K562 (cell line): ENCODE measurements at regions not wholly inside any gene's neighbourhood (a gene's known extent, or its start where the extent isn't known, plus 50 kb on each side); places are given as distances from the start of the nearest gene placed in this dataset.

Experiments used
- ATAC-seq: fragments of 200-7000 bp; cut with Tn5 transposase; 3 replicates; pipeline ENCODE4 v1.9.1; 2020; ENCODE audit warnings: moderate library complexity
- BruUV-seq: library from RNA; stranded (reverse); fragments of 400-500 nt; replicated peaks from 2 replicates; lab custom pipeline; 2021; lab: Mats Ljungman, UMichigan
- CTCF ChIA-PET: fragments of 300-600 bp; formaldehyde crosslinking; extraction: SDS; loops from one replicate; lab custom pipeline; 2021; ENCODE audit warnings: low intra/inter-chr PET ratio; lab: Yijun Ruan, JAX
- POLR2A ChIA-PET: fragments of 300-600, 350-650 bp; sonication (Branson Sonifier 250); formaldehyde crosslinking; extraction: SDS; loops from one replicate; lab custom pipeline; 2021; ENCODE audit warnings: antibody characterized with exemption, inconsistent platforms; lab: Yijun Ruan, JAX
- DNase-seq, 4 experiments: peaks; one replicate each; pipeline versions ENCODE4 v3.0.0 to v3.0.0-alpha.2; 2011 to 2018; ENCODE audit warnings: low spot score in 3 of 4, mixed read lengths in 3 of 4; ENCODE audit errors: extremely low read depth in 1 of 4
- FAIRE-seq: peaks from 2 replicates; lab custom pipeline; 2011; peaks lifted over from hg19 to GRCh38; lab: Jason Lieb, UNC
- H2AFZ ChIP-seq: 2 replicates; pipeline ENCODE4 v1.6.0; 2011; ENCODE audit warnings: low read depth, low read length, control low read depth, inconsistent platforms
- H3K27ac ChIP-seq: fragments of 200-600 bp; 3 replicates; pipeline ENCODE4 v1.8.0; 2011; ENCODE audit warnings: low read depth, mild to moderate bottlenecking, control low read depth, inconsistent platforms, low read length, moderate library complexity, mixed read lengths; ENCODE audit errors: extremely low read depth
- H3K27me3 ChIP-seq, 2 experiments: fragments of 300-600 bp in 1 of 2; 2 replicates in 1 of 2; 3 replicates in 1 of 2; pipeline versions ENCODE4 v1.6.0 to v1.8.0; 2011; ENCODE audit warnings: inconsistent platforms in 2 of 2, low read length in 2 of 2, mild to moderate bottlenecking in 1 of 2, mixed read lengths in 1 of 2, moderate library complexity in 1 of 2; ENCODE audit not compliant: control insufficient read depth in 2 of 2, insufficient read depth in 2 of 2
- H3K36me3 ChIP-seq: fragments of 300-600 bp; 3 replicates; pipeline ENCODE4 v1.8.0; 2011; ENCODE audit warnings: mild to moderate bottlenecking, low read length, inconsistent platforms; ENCODE audit not compliant: control insufficient read depth, insufficient read depth
- H3K4me1 ChIP-seq, 2 experiments: fragments of 200-600 bp in 1 of 2; replicated peaks in 1 of 2; 2 replicates in 1 of 2; 3 replicates in 1 of 2; pipeline versions ENCODE4 v1.5.1 to v1.8.0; 2011; ENCODE audit warnings: inconsistent platforms in 2 of 2, low read length in 2 of 2, mild to moderate bottlenecking in 1 of 2, mixed read lengths in 1 of 2, moderate library complexity in 1 of 2; ENCODE audit not compliant: control insufficient read depth in 2 of 2, insufficient read depth in 2 of 2
- H3K4me2 ChIP-seq: 2 replicates; pipeline ENCODE4 v1.6.1; 2011; ENCODE audit warnings: low read length, control low read depth, inconsistent platforms, mixed read lengths; ENCODE audit not compliant: insufficient read depth
- H3K4me3 ChIP-seq: fragments of 200-600 bp; sonication (generic), shearing (Covaris generic); 2 replicates; pipeline ENCODE4 v1.5.1; 2016; ENCODE audit warnings: control low read depth, inconsistent platforms
- H3K79me2 ChIP-seq: fragments of 200-600 bp; 3 replicates; pipeline ENCODE4 v1.8.0; 2011; ENCODE audit warnings: low read length, inconsistent platforms; ENCODE audit not compliant: control insufficient read depth, insufficient read depth
- H3K9ac ChIP-seq, 2 experiments: 2 replicates each; pipeline versions ENCODE4 v1.6.0 to v1.6.1; 2011; ENCODE audit warnings: low read depth in 2 of 2, low read length in 2 of 2, control low read depth in 1 of 2, inconsistent platforms in 1 of 2, mild to moderate bottlenecking in 1 of 2, mixed read lengths in 1 of 2; ENCODE audit not compliant: insufficient read depth in 1 of 2
- H3K9me1 ChIP-seq: one replicate; pipeline ENCODE4 v1.6.0; 2011; ENCODE audit warnings: inconsistent platforms, mild to moderate bottlenecking, low read length, moderate library complexity; ENCODE audit not compliant: control insufficient read depth, insufficient read depth
- H3K9me3 ChIP-seq: replicated peaks from 2 replicates; pipeline ENCODE4 v1.5.1; 2011; ENCODE audit warnings: low read depth, low read length, inconsistent platforms; ENCODE audit not compliant: control insufficient read depth, insufficient read depth
- H4K20me1 ChIP-seq: replicated peaks from 2 replicates; pipeline ENCODE4 v1.6.1; 2011; ENCODE audit warnings: low read length, inconsistent platforms, mixed read lengths; ENCODE audit not compliant: control insufficient read depth, insufficient read depth
- CBFB ChIP-seq: sonication (generic); formaldehyde crosslinking; IDR thresholded peaks from 2 replicates; pipeline ENCODE4 v1.4.0; 2020; ENCODE audit warnings: mild to moderate bottlenecking, missing genetic modification reagents
- FOS ChIP-seq: IDR thresholded peaks from 3 replicates; pipeline ENCODE4 v1.6.1; 2011; ENCODE audit not compliant: insufficient read length; ENCODE audit errors: extremely low read depth
- HNRNPH1 ChIP-seq: fragments of 200-400 bp; formaldehyde crosslinking; optimal IDR thresholded peaks from 2 replicates; pipeline ENCODE3; 2017; ENCODE audit warnings: low read depth, mild to moderate bottlenecking, low read length, moderate library complexity
- MCM7 ChIP-seq, 2 experiments: fragments of 450-650 bp; IDR thresholded peaks; 2 replicates each; pipeline ENCODE4 v1.6.1; 2016 to 2018
- RBM25 ChIP-seq: fragments of 200-400 bp; formaldehyde crosslinking; IDR thresholded peaks from 2 replicates; pipeline ENCODE4 v1.6.1; 2018; ENCODE audit warnings: low read length, low read depth, moderate library complexity; ENCODE audit not compliant: severe bottlenecking
- RNF2 ChIP-seq: sonication (generic); IDR thresholded peaks from 2 replicates; pipeline ENCODE4 v1.6.1; 2016
- ZNF274 ChIP-seq: IDR thresholded peaks from 2 replicates; pipeline ENCODE4 v1.6.1; 2011; ENCODE audit warnings: low read depth, mild to moderate bottlenecking, low read length, moderate library complexity, borderline replicate concordance
- WGBS: fragments of 100-300 bp; shearing (Covaris generic); methylation state at CpG from one replicate; pipeline ENCODE4 v1.1.6; 2016; ENCODE audit warnings: low coverage, mixed read lengths; ENCODE audit not compliant: insufficient coverage; ENCODE audit errors: missing lambda C conversion rate; 5-methylcytosine and 5-hydroxymethylcytosine counted together
- in situ Hi-C: fragments of 300-500 bp; cut with MboI; formaldehyde crosslinking; loops from 4 replicates; pipeline ENCODE4 v1.15.0; 2018; ENCODE audit warnings: inconsistent platforms, mixed read lengths
- intact Hi-C: fragments of 100-400 bp; cut with micrococcal nuclease; formaldehyde crosslinking; loops from 2 replicates; pipeline ENCODE4 v1.14.2; 2022
- TF ChIP-seq, protein P1 (sequence below): fragments of 450-650 bp; formaldehyde crosslinking; IDR thresholded peaks from 2 replicates; pipeline ENCODE4 v1.4.0; 2022; ENCODE audit warnings: mild to moderate bottlenecking, moderate library complexity

DNA sequence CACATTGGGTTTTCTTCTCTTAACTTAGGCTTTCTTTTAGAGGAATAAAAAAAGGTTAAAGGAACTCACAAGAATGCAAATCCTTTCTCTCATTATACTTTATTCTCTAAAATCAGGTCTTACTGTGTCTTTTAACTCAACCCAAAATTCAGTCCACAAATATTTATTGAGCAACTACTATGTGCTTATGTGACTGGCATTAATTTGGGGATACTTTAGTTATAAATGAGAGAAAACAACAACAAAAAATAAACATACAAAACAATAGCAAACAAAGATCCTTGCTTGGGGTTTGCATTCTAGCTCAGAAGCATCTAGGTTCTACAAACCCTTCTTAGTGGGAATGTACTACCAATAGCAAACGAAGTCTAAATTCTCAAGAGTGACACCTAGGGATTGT, 266.2 kb downstream of the UTRN start:
- intact Hi-C loops = no loop called here
- no TSS peak for BruUV-seq
- H3K9me3 ChIP-seq = no peaks in the 10 kb centered on the region; the same call in 1 of the 2 replicates
- FAIRE-seq = no peak
- H3K79me2 ChIP-seq = no peaks in the 10 kb centered on the region
- POLR2A ChIA-PET = interaction anchor here (0.7 kb wide), 1 partner anchor 16 kb away, joined by 4 read pairs; no protein-coding TSS in a partner anchor
- no peak for ATAC-seq
- no peak overlapping the region for H3K4me2 ChIP-seq
- H3K4me1 ChIP-seq = peaks cover 3 to 8% of the 10 kb centered on the region in 2 experiments; a peak in 4 of 5 replicates
- CTCF ChIA-PET = no interaction called here
- DNase-seq = no peak
- 53% methylated on average over 1 of the region's 1 CpG for WGBS
- H3K27ac ChIP-seq = no peak overlapping the region
- H3K27me3 ChIP-seq = no peaks in the 10 kb centered on the region
- no peak overlapping the region for H3K9ac ChIP-seq
- no peaks in the 10 kb centered on the region for H3K9me1 ChIP-seq
- in situ Hi-C loops = no loop called here
- H4K20me1 ChIP-seq = no peaks in the 10 kb centered on the region
- H2AFZ ChIP-seq = no peak overlapping the region
- no peak overlapping the region for H3K4me3 ChIP-seq
- peak; percentile 58 for TF ChIP-seq RBM25
- TF ChIP-seq CBFB (CRISPR knock-in tag) = no peak
- no peaks in the 10 kb centered on the region for H3K36me3 ChIP-seq

GRCh38 chr6:144555066-144555465, 269.9 kb downstream of the UTRN start:
- no peak for TF ChIP-seq FOS
- TF ChIP-seq ZNF274 = no peak
- no peak for TF ChIP-seq HNRNPH1
- no peak for TF ChIP-seq RNF2
- TF ChIP-seq MCM7 (IDR thresholded peaks at IDR 0.05) = no peak
- TF ChIP-seq, protein P1, sequence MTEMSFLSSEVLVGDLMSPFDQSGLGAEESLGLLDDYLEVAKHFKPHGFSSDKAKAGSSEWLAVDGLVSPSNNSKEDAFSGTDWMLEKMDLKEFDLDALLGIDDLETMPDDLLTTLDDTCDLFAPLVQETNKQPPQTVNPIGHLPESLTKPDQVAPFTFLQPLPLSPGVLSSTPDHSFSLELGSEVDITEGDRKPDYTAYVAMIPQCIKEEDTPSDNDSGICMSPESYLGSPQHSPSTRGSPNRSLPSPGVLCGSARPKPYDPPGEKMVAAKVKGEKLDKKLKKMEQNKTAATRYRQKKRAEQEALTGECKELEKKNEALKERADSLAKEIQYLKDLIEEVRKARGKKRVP (CRISPR knock-in tag) = no peak
- Histone ChIP-seq H3K4me3 (no peak overlapping the region), H2AFZ (no peak overlapping the region), H3K4me2 (no peak overlapping the region), H3K4me1 (no peaks in the 10 kb centered on the region; a peak in 2 of 5 replicates), H3K79me2 (no peaks in the 10 kb centered on the region), H3K36me3 (no peaks in the 10 kb centered on the region), H3K27me3 (no peaks in the 10 kb centered on the region), H3K9me1 (no peaks in the 10 kb centered on the region), H4K20me1 (no peaks in the 10 kb centered on the region), H3K27ac (no peak overlapping the region), H3K9me3 (no peaks in the 10 kb centered on the region), H3K9ac (no peak overlapping the region)
- BruUV-seq = no TSS peak
- DNase-seq = no peak
- in situ Hi-C loops = no loop called here
- WGBS = 29% methylated on average over 1 of the region's 1 CpG
- POLR2A ChIA-PET = no interaction called here
- FAIRE-seq = no peak
- intact Hi-C loops = no loop called here
- CTCF ChIA-PET = no interaction called here
- no peak for ATAC-seq
